ENCODE measurements at regions not wholly inside any gene's neighbourhood (a gene's known extent, or its start where the extent isn't known, plus 50 kb on each side); places are given as distances from the start of the nearest gene placed in this dataset.
"Not testable (repeated sequence)": the region's sequence is repeated elsewhere in the genome, so short reads cannot be mapped to it uniquely, and the experiment has no call there.

- DNase-seq, result no peak
Observed at GRCh38 chr4:13989501-13989900, 362.0 kb upstream of the BOD1L1 start.

- DNase-seq, result no peak
Observed at GRCh38 chr4:13990596-13991589, 363.4 kb upstream of the BOD1L1 start.

GRCh38 chr4:13992041-13992440 is 364.5 kb upstream of the BOD1L1 start:
- no peak for DNase-seq

- DNase-seq, result no peak
Observed at GRCh38 chr4:13992975-13993520, 365.5 kb upstream of the BOD1L1 start.

GRCh38 chr4:13994016-13994415 is 366.5 kb upstream of the BOD1L1 start:
- DNase-seq, result no peak

- no peak for DNase-seq
Observed at GRCh38 chr4:13998850-13999445, 371.4 kb upstream of the BOD1L1 start.

- no peak for DNase-seq
Observed at GRCh38 chr4:14000091-14000814, 372.7 kb upstream of the BOD1L1 start.

- not testable (repeated sequence) for DNase-seq
Observed at GRCh38 chr4:14002331-14002730, 374.8 kb upstream of the BOD1L1 start.

GRCh38 chr4:14008494-14008893 is 381.0 kb upstream of the BOD1L1 start:
- DNase-seq, result no peak

GRCh38 chr4:14018191-14018853 is 390.8 kb upstream of the BOD1L1 start:
- no peak for DNase-seq

GRCh38 chr4:14022456-14022855 is 394.9 kb upstream of the BOD1L1 start:
- no peak for DNase-seq

- no peak for DNase-seq
Observed at GRCh38 chr4:14023036-14023435, 395.5 kb upstream of the BOD1L1 start.

- DNase-seq, result no peak
Observed at GRCh38 chr4:14023896-14024295, 396.4 kb upstream of the BOD1L1 start.

GRCh38 chr4:14025111-14025510 is 397.6 kb upstream of the BOD1L1 start:
- DNase-seq, result no peak

- DNase-seq, result no peak
Observed at GRCh38 chr4:14025891-14026290, 398.4 kb upstream of the BOD1L1 start.

- DNase-seq, result no peak
Observed at GRCh38 chr4:14028862-14029261, 401.3 kb upstream of the BOD1L1 start.

- no peak for DNase-seq
Observed at GRCh38 chr4:14035076-14035475, 407.6 kb upstream of the BOD1L1 start.

GRCh38 chr4:14043203-14043602 is 415.7 kb upstream of the BOD1L1 start:
- no peak for DNase-seq

DNA sequence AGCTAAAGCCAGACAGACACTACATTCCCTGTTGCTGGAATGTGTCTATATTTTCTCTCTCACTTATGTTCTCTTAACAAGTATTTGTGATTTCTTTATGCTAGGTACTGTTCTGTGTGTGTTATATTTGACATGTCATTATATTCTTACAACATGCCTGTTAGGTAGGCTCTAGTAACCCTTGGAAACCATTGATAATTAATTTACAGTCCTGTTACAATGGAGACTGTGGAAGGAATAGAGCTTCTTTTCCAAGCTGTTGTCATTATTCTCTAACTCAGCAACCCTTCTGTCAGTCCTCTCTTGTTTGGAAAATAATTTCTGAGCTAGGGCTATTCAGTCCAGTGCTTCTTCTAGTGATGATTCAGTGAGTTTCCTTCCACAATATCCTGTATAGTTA is 419.1 kb upstream of the BOD1L1 start:
- no peak for DNase-seq

DNA sequence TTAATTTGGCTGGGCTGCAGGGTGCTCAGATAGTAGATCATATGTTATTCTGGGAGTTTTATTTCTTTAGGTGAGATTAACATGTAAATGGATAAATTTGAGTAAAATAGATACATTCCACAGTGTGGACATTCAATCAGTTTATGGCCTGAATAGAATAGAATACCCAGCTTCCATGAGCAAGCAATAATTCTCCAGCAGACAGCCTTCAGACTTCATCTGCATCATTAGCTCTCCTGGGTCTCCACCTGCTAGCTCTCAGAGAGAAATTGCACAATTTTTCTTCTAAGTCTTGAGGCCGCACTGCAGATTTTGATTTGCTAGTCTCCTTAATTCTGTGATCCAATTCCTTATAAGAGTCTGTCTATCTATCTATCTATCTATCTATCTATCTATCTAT is 420.3 kb upstream of the BOD1L1 start:
- DNase-seq, result no peak

- no peak for DNase-seq
Observed at GRCh38 chr4:14049946-14050345, 422.4 kb upstream of the BOD1L1 start.

GRCh38 chr4:14053291-14053690 is 425.8 kb upstream of the BOD1L1 start:
- no peak for DNase-seq

DNA sequence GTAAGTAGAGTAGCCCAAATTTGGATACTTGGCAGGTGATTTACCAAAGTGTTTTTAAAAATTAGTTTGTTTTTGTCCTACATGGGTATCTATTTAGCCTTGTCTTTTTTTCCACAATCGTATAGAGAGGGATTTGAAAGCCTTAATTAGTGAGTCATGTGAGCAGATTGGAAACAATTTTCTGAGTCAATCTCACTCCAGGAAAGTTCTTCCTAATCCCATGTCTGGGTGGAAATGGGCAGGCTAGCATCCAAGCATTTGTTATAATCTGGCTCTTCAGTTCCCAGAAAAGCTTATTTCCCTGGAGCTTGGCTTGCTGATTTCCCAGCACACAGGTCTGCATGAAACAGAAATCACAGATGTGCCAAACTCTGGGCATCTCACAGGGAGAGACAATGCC is 426.9 kb upstream of the BOD1L1 start:
- DNase-seq, result no peak
